DMS 273 (cell line): ENCODE measurements at regions not wholly inside any gene's neighbourhood (a gene's known extent, or its start where the extent isn't known, plus 50 kb on each side); places are given as distances from the start of the nearest gene placed in this dataset.
"Not testable (repeated sequence)": the region's sequence is repeated elsewhere in the genome, so short reads cannot be mapped to it uniquely, and the experiment has no call there.

Experiments
- DNase-seq: peaks from one replicate; lab custom pipeline; 2025; ENCODE audit not compliant: unreplicated experiment; lab: John Stamatoyannopoulos, UW

DNA sequence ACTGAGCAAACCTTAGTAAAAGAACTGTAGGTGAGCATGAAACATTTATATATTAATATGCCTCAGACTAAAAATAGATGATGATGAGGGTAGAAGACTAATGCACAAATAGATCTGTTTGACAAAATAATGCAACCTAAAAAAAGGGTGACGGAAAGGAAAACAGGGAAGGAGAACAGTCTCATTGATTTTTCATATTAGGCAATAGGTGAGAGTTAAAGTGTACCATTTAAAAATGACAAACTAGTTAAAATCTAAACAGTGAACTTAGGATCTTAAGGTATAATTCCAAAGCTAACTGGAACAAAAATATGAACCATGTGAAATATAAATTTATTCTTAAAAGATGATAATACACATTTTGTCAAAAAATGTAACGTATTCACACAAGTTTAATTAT is 1347.6 kb downstream of the SI start:
- no peak for DNase-seq

DNA sequence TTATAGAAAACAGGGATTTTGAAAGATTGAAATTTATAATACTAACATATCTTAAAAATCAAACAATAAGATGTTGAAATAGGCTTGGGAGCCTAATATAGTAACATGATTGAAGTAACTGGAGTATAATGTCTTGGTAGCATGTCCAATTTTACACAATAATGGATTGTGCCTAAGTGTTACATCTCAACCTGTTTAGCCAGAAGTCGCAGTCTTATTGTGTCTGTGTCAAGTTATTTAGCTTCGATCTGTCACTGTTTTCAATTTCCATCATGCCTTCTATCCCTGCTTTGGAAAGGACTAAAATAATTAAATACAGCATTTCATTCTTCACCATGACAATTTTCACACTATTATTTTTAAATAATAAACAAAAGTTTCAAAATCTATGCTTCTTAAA is 1352.2 kb downstream of the SI start:
- DNase-seq = no peak

DNA sequence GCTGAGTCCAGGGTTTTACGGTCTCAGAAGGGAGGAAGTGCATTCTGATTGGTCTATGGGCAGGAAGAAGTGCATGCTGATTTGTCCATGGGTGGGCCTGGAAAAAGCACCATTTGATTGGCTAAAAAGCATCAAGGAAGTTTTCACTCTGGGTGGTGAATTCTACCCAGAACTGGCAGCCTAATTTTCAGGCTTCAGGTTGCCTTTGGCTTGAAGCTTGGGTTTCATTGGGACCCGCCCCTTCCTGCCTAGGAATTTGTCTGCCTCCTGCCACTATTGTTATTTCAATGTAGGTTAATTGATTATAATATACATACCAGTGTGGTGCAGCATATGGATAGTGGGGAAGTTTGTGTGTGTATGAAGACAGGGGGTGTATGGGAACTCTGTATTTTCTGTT is 1355.9 kb downstream of the SI start:
- DNase-seq = no peak

DNA sequence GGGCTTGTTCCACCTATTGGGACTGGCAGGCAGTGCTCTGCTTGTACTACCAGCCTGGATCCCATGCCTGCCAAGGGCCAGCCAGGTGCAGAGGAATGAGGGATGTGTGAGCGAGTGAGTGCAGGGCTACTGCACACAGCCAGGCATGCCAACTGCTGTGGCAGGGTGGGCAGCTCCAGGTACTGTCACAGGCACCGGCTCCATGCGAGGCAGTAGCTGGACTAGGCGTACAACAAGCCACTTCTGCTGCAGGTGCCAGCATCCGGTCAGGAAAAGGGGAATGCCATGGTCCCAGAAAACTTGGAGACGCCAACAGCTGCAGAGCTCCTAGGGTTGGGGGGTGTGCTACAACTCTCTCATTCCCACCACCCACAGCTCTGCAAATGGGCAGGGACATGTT is 1356.7 kb downstream of the SI start:
- DNase-seq = no peak

DNA sequence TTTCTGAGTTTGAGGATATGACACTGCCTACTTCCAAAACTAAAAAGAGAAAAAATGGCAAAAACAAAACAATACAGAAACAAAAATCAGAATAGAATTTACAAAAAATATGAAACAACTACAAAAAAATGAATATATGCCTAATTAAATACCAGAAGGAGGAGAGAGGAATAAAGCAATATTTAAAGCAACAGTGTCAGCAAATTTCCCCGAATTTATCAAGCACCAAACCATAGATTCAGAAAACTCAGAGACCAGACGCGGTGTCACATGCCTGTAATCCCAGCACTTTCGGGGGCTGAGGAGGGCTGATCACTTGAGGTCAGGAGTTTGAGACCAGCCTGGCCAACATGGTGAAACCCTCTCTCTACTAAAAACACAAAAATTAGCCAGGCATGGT is 1360.9 kb downstream of the SI start:
- no peak for DNase-seq

DNA sequence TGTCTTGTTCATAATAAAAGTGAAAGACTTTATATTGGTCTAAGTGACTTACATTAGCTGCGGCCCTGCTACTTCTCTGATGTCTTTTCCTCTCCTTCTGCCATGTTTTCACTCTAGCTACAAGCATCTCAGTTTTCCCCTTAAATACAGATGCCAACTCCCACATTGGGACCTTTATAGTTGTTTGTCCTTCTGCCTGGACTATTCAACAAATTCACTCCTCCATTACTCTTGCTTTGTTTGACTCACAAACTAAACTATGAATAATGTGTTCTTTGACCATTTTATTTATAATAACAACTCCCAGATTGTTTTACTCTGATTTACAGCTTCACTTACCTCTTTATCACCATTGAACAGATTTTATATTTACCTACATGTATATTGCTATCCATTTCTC is 1369.9 kb downstream of the SI start:
- DNase-seq = no peak

DNA sequence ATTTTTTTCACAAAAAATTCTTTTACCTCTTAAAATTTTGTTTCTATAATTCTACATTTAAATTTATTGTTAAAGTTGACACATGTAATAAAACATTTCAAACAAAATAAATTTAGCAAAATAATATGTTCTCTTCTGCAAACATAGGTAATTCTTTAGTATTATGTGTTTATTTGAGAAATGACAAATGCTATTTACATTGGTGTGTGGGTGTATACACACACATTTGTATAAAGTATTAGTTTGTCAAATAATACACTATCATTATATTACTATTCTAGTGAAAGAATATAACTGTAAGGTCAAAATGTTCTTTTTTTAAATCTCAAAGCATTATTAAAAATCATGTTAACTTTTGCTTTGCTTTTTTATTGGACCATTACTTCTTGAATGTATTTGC is 1370.6 kb downstream of the SI start:
- no peak for DNase-seq

DNA sequence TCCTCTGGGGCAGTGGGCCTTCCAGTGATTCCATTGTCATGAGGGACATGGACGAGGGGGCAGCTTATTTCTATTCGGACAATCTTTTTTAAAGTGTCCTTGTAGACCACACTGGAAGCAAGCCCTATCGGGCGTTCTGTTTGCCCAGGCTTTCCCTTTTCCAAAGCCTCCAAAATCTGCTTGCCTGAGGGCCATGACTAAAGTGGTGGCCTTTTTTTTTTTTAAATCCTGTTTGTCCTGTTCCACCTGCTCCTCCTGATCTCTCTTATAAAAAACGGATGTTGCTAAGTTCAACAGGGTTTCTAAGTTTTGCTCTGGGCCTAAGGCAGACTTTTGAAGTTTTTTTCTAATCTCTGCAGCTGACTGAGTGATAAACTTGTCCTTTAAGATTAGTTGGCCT is 1380.1 kb downstream of the SI start:
- not testable (repeated sequence) for DNase-seq

DNA sequence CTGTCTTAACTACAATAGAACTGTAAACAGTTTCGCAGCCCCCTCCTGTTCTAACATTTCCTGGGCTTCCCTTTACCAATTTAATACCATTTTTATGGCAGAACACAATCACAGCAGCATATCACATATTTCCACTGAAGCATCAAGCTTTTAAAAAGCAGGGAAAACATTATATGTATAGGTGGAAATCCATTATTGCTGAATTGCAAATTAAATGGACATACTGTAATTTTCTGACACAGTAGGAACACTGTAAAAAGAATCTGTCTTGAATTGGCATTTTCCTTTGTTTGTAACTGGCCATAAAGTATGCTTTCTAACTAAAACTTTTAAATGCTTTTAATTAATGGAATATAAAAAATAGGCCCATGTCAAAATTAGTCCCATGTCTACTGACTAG is 1385.8 kb downstream of the SI start:
- no peak for DNase-seq

DNA sequence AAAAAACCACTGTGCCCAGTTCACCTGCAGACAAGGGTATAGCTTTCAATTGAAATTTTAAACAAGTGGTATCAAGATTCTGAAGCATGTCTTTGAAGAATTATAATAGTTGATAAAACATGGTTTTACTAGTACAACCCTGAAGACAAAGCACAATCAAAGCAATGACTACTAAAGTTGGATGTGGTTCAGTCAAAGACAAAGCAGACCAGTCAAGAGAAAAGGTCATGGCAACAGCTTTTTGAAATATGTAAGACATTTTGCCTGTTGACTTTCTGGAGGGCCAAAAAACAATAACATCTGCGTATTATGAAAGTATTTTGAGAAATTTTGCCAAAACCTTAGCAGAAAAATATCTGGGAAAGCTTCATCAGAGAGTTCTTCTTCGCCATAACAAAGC is 1393.6 kb downstream of the SI start:
- no peak for DNase-seq

DNA sequence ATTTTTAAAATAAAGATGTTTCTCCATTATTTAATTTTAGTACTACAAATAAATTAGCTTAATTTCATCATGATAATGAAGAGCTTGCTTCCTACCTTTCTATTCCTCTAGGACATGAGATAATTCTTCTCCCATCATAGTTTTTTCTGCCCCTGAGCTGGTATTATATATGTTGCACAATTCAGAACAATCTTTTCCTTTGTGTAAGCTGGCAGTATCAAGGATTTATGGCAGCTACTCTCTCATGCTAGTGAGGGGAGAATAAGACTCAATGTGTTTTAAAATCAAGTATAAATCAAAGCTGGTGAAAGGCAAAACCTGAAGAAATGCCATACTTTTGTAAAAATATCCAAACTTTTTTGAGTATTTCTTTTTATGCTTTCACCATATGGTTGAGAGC is 1405.3 kb downstream of the SI start:
- DNase-seq = no peak

DNA sequence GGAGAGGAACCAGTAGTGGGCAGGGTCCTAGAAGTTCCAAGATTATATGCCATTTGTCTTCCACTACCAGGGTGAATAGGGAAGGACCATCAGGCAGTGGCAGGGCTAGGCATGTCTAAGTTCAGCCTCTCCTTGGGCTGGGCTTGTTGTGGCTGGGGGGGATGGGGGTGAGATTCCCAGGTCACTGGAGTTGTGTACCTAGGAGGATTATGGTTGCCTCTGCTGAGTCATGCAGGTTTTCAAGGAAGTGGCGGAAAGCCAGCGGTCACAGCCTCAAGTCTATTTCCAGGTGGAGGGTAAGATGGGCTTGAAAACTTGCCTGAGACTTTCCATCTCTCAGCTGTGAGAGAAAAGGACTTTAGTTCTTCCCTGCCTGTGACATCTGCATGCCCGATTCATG is 1407.1 kb downstream of the SI start:
- DNase-seq = no peak

DNA sequence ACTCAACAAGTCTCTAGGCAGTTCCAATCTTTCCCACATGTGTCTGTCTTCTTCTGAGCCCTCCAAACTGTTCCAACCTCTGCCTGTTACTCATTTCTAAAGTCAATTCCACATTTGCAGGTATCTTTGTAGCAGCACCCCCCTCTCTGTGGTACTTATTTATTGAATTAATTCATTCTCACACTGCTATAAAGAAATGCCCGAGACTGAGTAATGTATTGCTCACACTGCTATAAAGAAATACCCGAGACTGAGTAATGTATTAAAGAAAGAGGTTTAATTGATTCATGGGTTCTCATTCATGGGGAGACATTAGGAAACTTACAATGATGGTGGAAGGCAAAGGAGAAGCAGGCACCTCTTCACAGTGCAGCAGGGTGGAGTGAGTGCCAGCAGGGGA is 1413.8 kb downstream of the SI start:
- DNase-seq = no peak

DNA sequence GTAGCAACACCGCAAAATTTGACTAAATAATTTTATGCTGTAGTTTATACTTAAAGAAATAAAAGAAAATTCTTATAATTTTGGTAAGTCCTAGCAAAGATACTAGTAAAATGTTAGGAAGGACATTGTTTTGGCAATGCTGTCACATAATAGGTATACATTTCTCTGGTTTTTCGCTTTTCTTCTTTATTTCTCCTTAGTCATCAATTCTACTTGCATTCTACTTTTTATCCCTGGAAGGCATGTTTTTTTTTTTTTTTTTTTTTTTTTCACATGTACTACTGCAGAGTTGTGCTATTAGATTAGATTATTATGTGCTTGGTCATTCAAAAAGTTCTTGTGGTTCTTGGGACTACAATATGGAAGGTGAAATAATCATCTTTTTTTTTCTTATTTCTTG is 1421.2 kb downstream of the SI start:
- DNase-seq = no peak

DNA sequence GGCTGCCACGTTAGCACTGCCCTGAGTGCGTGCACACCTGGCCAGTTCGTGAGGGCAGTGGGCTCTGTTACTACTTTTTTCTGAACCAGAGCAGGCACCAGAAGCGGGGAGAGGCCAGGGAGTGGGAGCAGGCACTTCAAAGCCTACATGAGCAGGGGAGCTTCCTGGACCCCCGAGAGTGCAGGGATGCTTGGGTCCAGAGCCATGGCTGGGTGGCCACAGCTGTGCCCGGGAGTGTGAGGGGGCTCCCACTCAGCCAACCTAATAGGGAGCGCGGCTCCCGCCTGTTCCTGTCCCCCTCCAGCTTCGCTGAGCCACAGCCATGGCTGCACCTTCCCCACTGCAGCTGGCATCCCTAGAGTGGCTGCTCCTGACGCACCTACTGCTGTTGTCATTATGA is 1423.3 kb downstream of the SI start:
- no peak for DNase-seq

DNA sequence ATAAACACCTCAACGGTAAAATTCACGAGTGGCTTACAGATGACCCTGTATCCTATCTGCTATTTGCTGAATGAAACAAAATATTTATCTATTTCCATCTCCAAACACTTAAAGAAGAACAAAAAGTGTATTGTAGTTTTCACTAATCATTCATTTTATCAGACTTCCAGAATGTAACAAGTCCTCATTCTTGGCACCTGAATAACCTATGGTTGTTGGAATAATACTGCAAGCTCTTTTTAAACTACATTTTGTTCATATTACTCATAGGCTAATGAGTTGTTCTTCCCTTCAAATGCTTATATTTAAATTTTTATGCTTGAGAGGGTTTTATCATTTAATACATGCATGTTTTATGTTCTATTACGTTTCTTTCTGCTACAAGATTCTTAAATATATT is 1434.1 kb downstream of the SI start:
- no peak for DNase-seq

DNA sequence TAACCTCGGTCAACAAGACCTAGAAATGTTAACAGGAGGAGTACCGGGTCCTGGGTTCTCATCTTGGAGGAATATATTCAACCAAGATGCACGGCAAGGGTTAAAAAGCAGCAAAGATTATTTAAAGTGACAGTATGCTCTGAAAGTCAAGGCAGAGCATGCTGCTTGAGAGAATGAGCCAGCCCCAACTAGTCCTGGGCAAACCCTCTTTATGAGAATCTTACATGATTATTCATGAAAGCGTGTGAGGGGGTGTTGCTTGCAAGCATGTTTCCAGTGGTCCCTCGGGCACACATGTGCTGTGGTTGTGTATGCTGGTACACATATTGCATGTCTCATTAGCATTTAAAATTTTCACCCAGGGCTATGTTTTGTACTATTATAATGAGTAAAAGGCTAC is 1445.6 kb downstream of the SI start:
- DNase-seq = no peak

DNA sequence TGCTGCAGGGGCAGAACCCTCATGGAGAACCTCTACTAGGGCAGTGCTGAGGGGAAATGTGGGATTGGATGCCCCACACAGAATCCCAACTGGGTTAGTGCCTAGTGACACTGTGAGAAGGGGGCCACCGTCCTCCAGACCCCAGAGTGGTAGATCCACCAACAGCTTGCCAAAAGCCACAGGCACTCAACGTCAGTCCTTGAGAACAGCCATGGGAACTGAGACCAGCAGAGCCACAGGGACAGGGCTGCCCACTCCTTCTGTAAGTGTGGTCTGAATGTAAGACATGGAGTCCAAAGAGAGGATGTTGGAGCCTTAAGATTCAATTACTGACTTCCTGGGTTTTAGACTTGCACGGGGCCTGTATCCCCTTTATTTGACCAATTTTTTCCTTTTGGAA is 1451.5 kb downstream of the SI start:
- DNase-seq = no peak

DNA sequence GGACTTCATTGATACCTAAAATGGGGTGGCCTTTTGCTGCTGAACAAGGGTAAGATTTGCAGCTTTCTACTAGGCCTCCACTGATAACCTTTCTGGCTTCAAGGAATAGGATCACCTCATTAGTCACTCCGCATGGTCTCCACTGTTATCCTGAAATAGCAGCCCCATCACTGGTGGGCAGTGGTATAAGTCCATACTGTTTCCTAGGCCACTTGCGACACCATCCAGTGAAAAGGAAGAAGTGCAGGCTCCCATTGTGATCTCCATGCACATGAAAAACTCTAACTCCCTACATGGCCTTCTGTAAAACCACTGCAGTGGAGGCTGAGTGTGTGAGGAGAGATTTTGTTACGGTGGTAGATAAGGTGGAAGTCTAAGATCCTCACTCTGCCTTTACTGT is 1455.9 kb downstream of the SI start:
- peak; percentile 63 for DNase-seq

DNA sequence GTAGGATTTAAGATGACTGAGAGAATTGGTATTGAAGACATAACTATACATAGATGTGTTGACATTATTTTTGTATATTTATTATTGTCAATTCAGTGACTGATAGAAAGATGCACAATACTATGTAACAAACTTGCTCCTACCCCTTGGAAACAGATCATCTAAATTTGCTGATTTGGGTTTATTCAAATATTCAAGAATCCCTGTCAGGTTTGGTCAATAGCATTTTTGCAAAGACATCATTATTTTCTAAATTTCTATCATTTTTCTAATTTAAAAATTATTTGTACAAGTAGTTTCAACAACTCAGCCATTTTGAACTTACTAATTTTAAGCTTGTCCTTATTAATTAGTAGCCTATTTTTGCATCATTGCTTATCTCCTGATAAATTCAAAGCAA is 1463.4 kb downstream of the SI start:
- no peak for DNase-seq

DNA sequence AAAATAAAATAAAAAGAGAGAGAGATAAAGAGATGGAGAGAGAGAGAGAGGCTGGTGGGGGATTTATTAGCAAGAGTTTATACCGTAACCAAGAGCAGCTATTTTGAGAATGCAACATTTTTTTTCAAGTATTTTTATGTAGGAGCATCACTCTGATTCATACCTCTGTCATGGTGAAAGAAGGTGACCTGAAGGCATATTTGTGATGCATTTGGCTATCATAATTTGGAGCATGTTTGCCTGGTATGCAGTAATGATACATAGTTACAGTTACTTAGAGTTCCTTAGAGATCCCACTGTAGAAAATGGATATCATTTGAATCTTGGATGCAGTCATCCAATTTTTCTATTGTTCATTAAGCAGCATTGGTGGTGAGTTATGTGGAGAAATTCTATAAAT is 1472.4 kb downstream of the SI start:
- no peak for DNase-seq

DNA sequence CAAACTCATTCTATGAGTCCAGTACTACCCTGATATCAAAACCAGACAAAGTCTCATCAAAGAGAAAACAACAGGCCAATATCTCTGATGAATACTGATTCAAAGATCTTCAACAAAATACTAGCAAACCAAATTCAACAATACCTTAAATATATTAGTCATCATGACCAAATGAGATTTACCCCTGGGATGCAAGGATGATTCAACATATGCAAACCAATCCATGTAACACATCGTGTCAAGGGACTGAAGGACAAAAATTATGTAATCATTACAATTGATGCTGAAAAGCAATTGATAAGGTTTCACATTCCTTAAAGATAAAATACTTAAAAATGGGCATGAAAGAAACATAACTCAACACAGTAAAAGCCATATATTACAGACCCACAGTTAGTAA is 1476.9 kb downstream of the SI start:
- no peak for DNase-seq

DNA sequence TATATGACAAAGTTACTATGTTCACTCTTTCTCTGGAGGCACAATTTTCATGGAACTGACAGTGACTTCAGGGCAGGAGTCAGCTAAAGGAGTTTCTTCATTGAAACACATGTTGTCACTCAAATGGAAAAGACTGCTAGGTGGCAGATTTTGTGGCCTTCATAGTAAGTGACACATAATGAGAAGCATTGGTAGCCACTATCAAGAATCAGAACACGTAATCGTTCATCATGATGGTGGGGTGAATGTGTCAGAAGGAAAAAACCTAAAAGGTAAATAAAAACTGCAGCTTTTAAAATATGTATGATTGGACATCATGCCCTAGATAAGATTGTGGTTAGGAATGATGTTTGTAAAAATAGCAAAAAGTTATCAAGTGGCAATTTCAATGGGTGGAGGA is 1491.0 kb downstream of the SI start:
- DNase-seq = no peak

DNA sequence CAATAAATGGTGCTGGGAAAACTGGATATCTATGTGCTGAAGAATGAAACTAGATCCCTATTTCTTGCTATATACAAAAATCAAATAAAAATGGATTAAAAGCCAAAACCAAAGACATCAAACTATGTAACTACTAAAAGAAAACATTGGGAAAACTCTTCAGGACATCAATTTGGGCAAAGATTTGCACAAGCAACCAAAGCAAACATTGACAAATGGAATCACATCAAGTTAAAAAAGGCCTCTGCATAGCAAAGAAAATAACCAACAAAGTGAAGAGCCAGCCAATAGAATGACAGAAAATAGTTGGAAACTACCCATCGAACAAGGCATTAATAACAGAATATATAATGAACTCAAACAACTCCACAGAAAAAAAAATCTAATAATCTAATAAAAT is 1495.3 kb downstream of the SI start:
- DNase-seq = no peak
